Upper lobe of left lung (tissue), 4 donors: ENCODE measurements at regions not wholly inside any gene's neighbourhood (a gene's known extent, or its start where the extent isn't known, plus 50 kb on each side); places are given as distances from the start of the nearest gene placed in this dataset.
"Not testable (repeated sequence)": the region's sequence is repeated elsewhere in the genome, so short reads cannot be mapped to it uniquely, and the experiment has no call there.

Source experiments
- CTCF ChIP-seq, 6 experiments: fragments of 450-650 bp in 4 of 6; fragments of 200-600 bp in 2 of 6; sonication (generic) in 2 of 6; IDR thresholded peaks; one replicate each; pipeline ENCODE4 v1.5.1; 2016 to 2019; ENCODE audit warnings: antibody characterized with exemption in 6 of 6
- POLR2A ChIP-seq, 4 donors: fragments of 450-650 bp; IDR thresholded peaks; one replicate each; pipeline ENCODE4 v1.5.1; 2016 to 2017; ENCODE audit warnings: antibody characterized with exemption in 4 of 4, mild to moderate bottlenecking in 2 of 4
- POLR2AphosphoS5 ChIP-seq, 2 donors: sonication (generic); formaldehyde crosslinking; IDR thresholded peaks; one replicate each; pipeline ENCODE4 v1.5.1; 2017; ENCODE audit warnings: antibody characterized with exemption in 2 of 2

DNA sequence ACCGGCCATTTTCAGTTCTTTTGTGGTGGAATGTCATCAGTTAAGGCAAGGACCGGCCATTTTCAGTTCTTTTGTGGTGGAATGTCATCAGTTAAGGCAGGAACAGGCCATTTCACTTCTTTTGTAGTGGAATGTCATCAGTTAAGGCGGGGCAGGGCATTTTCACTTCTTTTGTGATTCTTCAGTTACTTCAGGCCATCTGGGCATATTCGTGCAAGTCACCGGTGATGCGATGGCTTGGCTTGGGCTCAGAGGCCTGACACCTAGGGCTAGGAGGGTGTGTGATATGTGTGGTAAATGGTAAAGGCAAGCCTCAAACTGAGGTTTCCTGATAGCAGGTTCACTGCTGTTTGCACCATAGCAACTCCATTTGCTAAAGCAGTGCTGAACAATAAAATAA lies 293.2 kb upstream of the SEMA6A start:
- not testable (repeated sequence) for TF ChIP-seq CTCF, POLR2A, POLR2AphosphoS5 (IDR thresholded peaks at IDR 0.05)
